A673 (cell line): ENCODE measurements at regions not wholly inside any gene's neighbourhood (a gene's known extent, or its start where the extent isn't known, plus 50 kb on each side); places are given as distances from the start of the nearest gene placed in this dataset.

Source experiments
- EZH2 ChIP-seq: fragments of 200-600 bp; sonication (generic); IDR thresholded peaks from 2 replicates; pipeline ENCODE4 v1.6.1; 2017; ENCODE audit warnings: borderline replicate concordance, low read depth, mild to moderate bottlenecking, mixed read lengths, antibody characterized with exemption, low read length; ENCODE audit not compliant: poor library complexity, severe bottlenecking
- TF ChIP-seq, protein P1 (sequence below): fragments of 300-800, 200-600 bp; sonication (generic); conservative IDR thresholded peaks from 2 replicates; pipeline ENCODE4 v1.5.1; 2017; ENCODE audit warnings: low read depth, mild to moderate bottlenecking, antibody characterized with exemption, low read length, moderate library complexity, mixed read lengths

DNA sequence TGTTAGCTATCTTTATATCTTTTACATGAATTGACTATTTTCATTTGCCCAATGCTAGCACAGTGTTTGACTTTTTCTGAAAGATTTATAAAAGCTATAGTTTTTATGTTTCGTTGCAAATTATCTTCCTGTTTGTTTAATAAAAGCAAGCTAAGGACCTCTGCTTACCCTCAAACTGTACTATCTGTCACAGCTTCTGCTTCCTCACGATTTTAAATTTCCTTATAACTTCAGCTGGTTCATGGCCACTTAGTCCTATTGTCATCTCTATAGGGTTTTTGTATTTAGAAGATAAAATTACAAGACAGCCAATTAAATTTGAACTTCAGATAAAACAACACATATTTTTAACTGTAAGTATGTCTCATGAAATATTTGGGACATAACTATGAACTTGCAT, 494.0 kb downstream of the PDGFC start:
- TF ChIP-seq, protein P1, sequence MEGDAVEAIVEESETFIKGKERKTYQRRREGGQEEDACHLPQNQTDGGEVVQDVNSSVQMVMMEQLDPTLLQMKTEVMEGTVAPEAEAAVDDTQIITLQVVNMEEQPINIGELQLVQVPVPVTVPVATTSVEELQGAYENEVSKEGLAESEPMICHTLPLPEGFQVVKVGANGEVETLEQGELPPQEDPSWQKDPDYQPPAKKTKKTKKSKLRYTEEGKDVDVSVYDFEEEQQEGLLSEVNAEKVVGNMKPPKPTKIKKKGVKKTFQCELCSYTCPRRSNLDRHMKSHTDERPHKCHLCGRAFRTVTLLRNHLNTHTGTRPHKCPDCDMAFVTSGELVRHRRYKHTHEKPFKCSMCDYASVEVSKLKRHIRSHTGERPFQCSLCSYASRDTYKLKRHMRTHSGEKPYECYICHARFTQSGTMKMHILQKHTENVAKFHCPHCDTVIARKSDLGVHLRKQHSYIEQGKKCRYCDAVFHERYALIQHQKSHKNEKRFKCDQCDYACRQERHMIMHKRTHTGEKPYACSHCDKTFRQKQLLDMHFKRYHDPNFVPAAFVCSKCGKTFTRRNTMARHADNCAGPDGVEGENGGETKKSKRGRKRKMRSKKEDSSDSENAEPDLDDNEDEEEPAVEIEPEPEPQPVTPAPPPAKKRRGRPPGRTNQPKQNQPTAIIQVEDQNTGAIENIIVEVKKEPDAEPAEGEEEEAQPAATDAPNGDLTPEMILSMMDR = no peak
- no peak for TF ChIP-seq EZH2
